Karpas-422 (cell line): ENCODE measurements at regions not wholly inside any gene's neighbourhood (a gene's known extent, or its start where the extent isn't known, plus 50 kb on each side); places are given as distances from the start of the nearest gene placed in this dataset.

Experiments used
- DNase-seq: peaks from one replicate; pipeline ENCODE4 v3.0.0-alpha.2; 2015
- H2AFZ ChIP-seq: fragments of 200-600 bp; sonication (generic); 2 replicates; pipeline ENCODE4 v1.6.1; 2014; ENCODE audit warnings: antibody characterized with exemption, low read length, mixed read lengths
- H3K27ac ChIP-seq: fragments of 200-600 bp; sonication (generic); 2 replicates; pipeline ENCODE4 v1.5.1; 2014; ENCODE audit warnings: mild to moderate bottlenecking, low read length, moderate library complexity
- H3K27me3 ChIP-seq: fragments of 200-600 bp; sonication (generic); 2 replicates; pipeline ENCODE4 v1.6.1; 2014; ENCODE audit warnings: low read length, mixed read lengths
- H3K36me3 ChIP-seq: fragments of 200-600 bp; sonication (generic); 2 replicates; pipeline ENCODE4 v1.6.1; 2014; ENCODE audit warnings: low read length, mixed read lengths; ENCODE audit not compliant: insufficient read depth
- H3K4me1 ChIP-seq: fragments of 200-600 bp; sonication (generic); 2 replicates; pipeline ENCODE4 v1.6.1; 2014; ENCODE audit warnings: mild to moderate bottlenecking, low read length, mixed read lengths
- H3K4me2 ChIP-seq: fragments of 200-600 bp; sonication (generic); 2 replicates; pipeline ENCODE4 v1.6.1; 2014; ENCODE audit warnings: low read length, low read depth, mild to moderate bottlenecking; ENCODE audit not compliant: poor library complexity, severe bottlenecking
- H3K4me3 ChIP-seq: fragments of 200-600 bp; sonication (generic); 2 replicates; pipeline ENCODE4 v1.5.1; 2014; ENCODE audit warnings: mild to moderate bottlenecking, antibody characterized with exemption, low read length, mixed read lengths
- H3K79me2 ChIP-seq: fragments of 200-600 bp; sonication (generic); 2 replicates; pipeline ENCODE4 v1.6.1; 2014; ENCODE audit warnings: mild to moderate bottlenecking, low read length, mixed read lengths
- H3K9ac ChIP-seq: fragments of 200-600 bp; sonication (generic); 2 replicates; pipeline ENCODE4 v1.6.0; 2014; ENCODE audit warnings: low read length
- H3K9me2 ChIP-seq: fragments of 200-600 bp; sonication (generic), shearing (Covaris generic); replicated peaks from 2 replicates; pipeline ENCODE4 v1.6.0; 2014; ENCODE audit warnings: mild to moderate bottlenecking, low read length, moderate library complexity; ENCODE audit not compliant: insufficient read depth
- H3K9me3 ChIP-seq: fragments of 300-700, 200-600 bp; sonication (generic); 2 replicates; pipeline ENCODE4 v1.6.1; 2014; ENCODE audit warnings: low read length, mixed read lengths
- H4K20me1 ChIP-seq: fragments of 200-600 bp; sonication (generic); 2 replicates; pipeline ENCODE4 v1.6.1; 2014; ENCODE audit warnings: mild to moderate bottlenecking, antibody characterized with exemption, low read length, low read depth; ENCODE audit not compliant: insufficient read depth

GRCh38 chr4:8744083-8744805 is 127.4 kb downstream of the HMX1 start:
- Histone ChIP-seq H3K36me3 (no peaks in the 10 kb centered on the region), H3K4me1 (no peaks in the 10 kb centered on the region), H3K27ac (no peak overlapping the region), H3K4me3 (no peak overlapping the region), H2AFZ (no peak overlapping the region), H3K9ac (no peak overlapping the region), H3K79me2 (no peaks in the 10 kb centered on the region), H3K4me2 (no peak overlapping the region), H3K9me3 (no peaks in the 10 kb centered on the region), H3K27me3 (no peaks in the 10 kb centered on the region), H3K9me2 (no peaks in the 10 kb centered on the region), H4K20me1 (no peaks in the 10 kb centered on the region)
- peak; percentile 42 for DNase-seq

GRCh38 chr4:8742546-8742945 is 129.1 kb downstream of the HMX1 start:
- Histone ChIP-seq H3K79me2 (no peaks in the 10 kb centered on the region), H3K9me2 (no peaks in the 10 kb centered on the region), H2AFZ (no peak overlapping the region), H3K9me3 (no peaks in the 10 kb centered on the region), H3K36me3 (no peaks in the 10 kb centered on the region), H3K9ac (no peak overlapping the region), H4K20me1 (no peaks in the 10 kb centered on the region), H3K4me3 (no peak overlapping the region), H3K27ac (no peak overlapping the region), H3K4me2 (no peak overlapping the region), H3K4me1 (no peaks in the 10 kb centered on the region), H3K27me3 (no peaks in the 10 kb centered on the region)
- no peak for DNase-seq

- H3K9me3 ChIP-seq = no peaks in the 10 kb centered on the region
- DNase-seq = no peak
Observed at GRCh38 chr4:8741513-8742226, 130.0 kb downstream of the HMX1 start.

GRCh38 chr4:8740666-8741395 is 130.8 kb downstream of the HMX1 start:
- no peaks in the 10 kb centered on the region for H3K9me2 ChIP-seq
- DNase-seq = no peak
- no peak overlapping the region for H3K9ac ChIP-seq
- no peaks in the 10 kb centered on the region for H3K27me3 ChIP-seq
- no peaks in the 10 kb centered on the region for H3K4me1 ChIP-seq
- no peak overlapping the region for H3K4me2 ChIP-seq
- H3K4me3 ChIP-seq = no peak overlapping the region
- no peaks in the 10 kb centered on the region for H3K36me3 ChIP-seq
- H3K27ac ChIP-seq = no peak overlapping the region
- H4K20me1 ChIP-seq = no peaks in the 10 kb centered on the region
- H3K79me2 ChIP-seq = no peaks in the 10 kb centered on the region
- H2AFZ ChIP-seq = no peak overlapping the region
- no peaks in the 10 kb centered on the region for H3K9me3 ChIP-seq

More at GRCh38 chr4:8741513-8742226, 130.0 kb downstream of the HMX1 start:
- H3K27me3 ChIP-seq = no peaks in the 10 kb centered on the region
- no peak overlapping the region for H3K4me3 ChIP-seq
- H3K79me2 ChIP-seq = no peaks in the 10 kb centered on the region
- no peak overlapping the region for H3K9ac ChIP-seq
- H3K36me3 ChIP-seq = no peaks in the 10 kb centered on the region
- no peak overlapping the region for H3K27ac ChIP-seq
- no peaks in the 10 kb centered on the region for H4K20me1 ChIP-seq
- H3K9me2 ChIP-seq = no peaks in the 10 kb centered on the region
- H3K4me1 ChIP-seq = no peaks in the 10 kb centered on the region
- H2AFZ ChIP-seq = no peak overlapping the region
- no peak overlapping the region for H3K4me2 ChIP-seq

- no peaks in the 10 kb centered on the region for H3K79me2 ChIP-seq
- H3K36me3 ChIP-seq = no peaks in the 10 kb centered on the region
- no peak overlapping the region for H2AFZ ChIP-seq
- no peaks in the 10 kb centered on the region for H3K4me1 ChIP-seq
- no peaks in the 10 kb centered on the region for H3K9me2 ChIP-seq
- H3K27me3 ChIP-seq = no peaks in the 10 kb centered on the region
- no peak for DNase-seq
- no peak overlapping the region for H3K4me3 ChIP-seq
- H3K9me3 ChIP-seq = no peaks in the 10 kb centered on the region
- H3K9ac ChIP-seq = no peak overlapping the region
- H4K20me1 ChIP-seq = no peaks in the 10 kb centered on the region
- no peak overlapping the region for H3K27ac ChIP-seq
- no peak overlapping the region for H3K4me2 ChIP-seq
Observed at GRCh38 chr4:8739820-8740665, 131.6 kb downstream of the HMX1 start.

GRCh38 chr4:8739317-8739716 is 132.3 kb downstream of the HMX1 start:
- Histone ChIP-seq H3K9me3 (no peaks in the 10 kb centered on the region), H4K20me1 (no peaks in the 10 kb centered on the region), H3K27me3 (no peaks in the 10 kb centered on the region), H3K4me2 (no peak overlapping the region), H3K9ac (no peak overlapping the region), H3K36me3 (no peaks in the 10 kb centered on the region), H3K27ac (no peak overlapping the region), H3K4me1 (no peaks in the 10 kb centered on the region), H2AFZ (no peak overlapping the region), H3K4me3 (no peak overlapping the region), H3K9me2 (no peaks in the 10 kb centered on the region), H3K79me2 (no peaks in the 10 kb centered on the region)
- DNase-seq = no peak

GRCh38 chr4:8738471-8738931 is 133.1 kb downstream of the HMX1 start:
- DNase-seq = no peak
- Histone ChIP-seq H3K9me3 (no peaks in the 10 kb centered on the region), H3K9ac (no peak overlapping the region), H3K36me3 (no peaks in the 10 kb centered on the region), H3K4me1 (no peaks in the 10 kb centered on the region), H3K79me2 (no peaks in the 10 kb centered on the region), H3K27ac (no peak overlapping the region), H4K20me1 (no peaks in the 10 kb centered on the region), H3K4me2 (no peak overlapping the region), H3K27me3 (no peaks in the 10 kb centered on the region), H3K9me2 (no peaks in the 10 kb centered on the region), H3K4me3 (no peak overlapping the region), H2AFZ (no peak overlapping the region)
